A673 (cell line): ENCODE measurements at regions not wholly inside any gene's neighbourhood (a gene's known extent, or its start where the extent isn't known, plus 50 kb on each side); places are given as distances from the start of the nearest gene placed in this dataset.

Source experiments
- BruUV-seq: library from RNA; stranded (reverse); fragments of 400-500 nt; replicated peaks from 2 replicates; lab custom pipeline; 2021; lab: Mats Ljungman, UMichigan
- CTCF ChIA-PET: fragments of 300-600 bp; sonication (Branson Sonifier 250); formaldehyde crosslinking; loops from one replicate; lab custom pipeline; 2022; ENCODE audit warnings: antibody characterized with exemption; lab: Charles Lee
- POLR2A ChIA-PET: fragments of 300-600 bp; sonication (Branson Sonifier 250); formaldehyde crosslinking; loops from one replicate; lab custom pipeline; 2022; ENCODE audit warnings: antibody characterized with exemption; ENCODE audit not compliant: low non-redundant PET; lab: Charles Lee
- DNase-seq: peaks from one replicate; pipeline ENCODE4 v3.0.0-alpha.2; 2015; ENCODE audit warnings: low spot score
- H3K27ac ChIP-seq: fragments of 200-600 bp; sonication (generic); 2 replicates; pipeline ENCODE4 v1.5.1; 2016; ENCODE audit warnings: mixed run types, low read depth, mild to moderate bottlenecking, mixed read lengths, antibody characterized with exemption, low read length; ENCODE audit not compliant: poor library complexity, severe bottlenecking
- H3K27me3 ChIP-seq: fragments of 200-600 bp; sonication (generic); replicated peaks from 2 replicates; pipeline ENCODE4 v1.6.1; 2017; ENCODE audit warnings: mixed run types, low read depth, mild to moderate bottlenecking, mixed read lengths, antibody characterized with exemption, low read length; ENCODE audit not compliant: insufficient read depth, poor library complexity
- H3K36me3 ChIP-seq: fragments of 200-600 bp; sonication (generic); 2 replicates; pipeline ENCODE4 v1.6.1; 2016; ENCODE audit warnings: mixed run types, mild to moderate bottlenecking, mixed read lengths, antibody characterized with exemption, low read length; ENCODE audit not compliant: insufficient read depth, poor library complexity, severe bottlenecking
- H3K4me1 ChIP-seq: fragments of 200-600 bp; sonication (generic); 2 replicates; pipeline ENCODE4 v1.6.1; 2017; ENCODE audit warnings: mixed run types, mild to moderate bottlenecking, mixed read lengths, antibody characterized with exemption, low read length; ENCODE audit not compliant: insufficient read depth, poor library complexity, severe bottlenecking
- H3K4me3 ChIP-seq: fragments of 200-600 bp; sonication (generic); 2 replicates; pipeline ENCODE4 v1.5.1; 2016; ENCODE audit warnings: low read depth, mixed run types, mild to moderate bottlenecking, mixed read lengths, low read length; ENCODE audit not compliant: poor library complexity, severe bottlenecking
- H3K9me3 ChIP-seq: fragments of 200-600 bp; sonication (generic); 2 replicates; pipeline ENCODE4 v1.6.1; 2016; ENCODE audit warnings: mixed run types, low read depth, mild to moderate bottlenecking, mixed read lengths, antibody characterized with exemption, low read length; ENCODE audit not compliant: poor library complexity, severe bottlenecking
- EZH2 ChIP-seq: fragments of 200-600 bp; sonication (generic); IDR thresholded peaks from 2 replicates; pipeline ENCODE4 v1.6.1; 2017; ENCODE audit warnings: borderline replicate concordance, low read depth, mild to moderate bottlenecking, mixed read lengths, antibody characterized with exemption, low read length; ENCODE audit not compliant: poor library complexity, severe bottlenecking
- intact Hi-C: fragments of 100-400 bp; cut with micrococcal nuclease; formaldehyde crosslinking; loops from one replicate; pipeline ENCODE4 v1.10.0; 2022; ENCODE audit not compliant: unreplicated experiment
- TF ChIP-seq, protein P1 (sequence below): fragments of 300-800, 200-600 bp; sonication (generic); conservative IDR thresholded peaks from 2 replicates; pipeline ENCODE4 v1.5.1; 2017; ENCODE audit warnings: low read depth, mild to moderate bottlenecking, antibody characterized with exemption, low read length, moderate library complexity, mixed read lengths

DNA sequence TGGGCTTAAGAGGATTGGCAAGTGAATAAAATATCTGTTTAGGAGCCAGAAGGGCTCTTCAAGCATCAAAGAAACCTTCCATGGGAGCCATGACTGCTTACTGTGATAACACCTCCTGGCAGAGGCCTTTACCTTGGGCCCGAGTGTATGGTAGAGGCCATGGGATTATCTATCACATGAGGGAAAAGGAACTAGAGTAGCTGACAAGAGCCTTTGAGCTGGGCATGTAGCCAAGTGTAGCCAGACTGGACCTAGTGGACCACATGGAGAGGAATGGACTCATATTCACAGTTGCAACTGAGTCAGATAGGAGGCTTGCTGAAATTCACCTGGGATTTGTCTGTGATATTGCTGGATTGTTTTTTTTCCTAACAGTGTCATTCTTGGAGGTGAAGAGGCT lies 276.0 kb upstream of the ZFHX3 start:
- no peak overlapping the region for H3K27ac ChIP-seq
- H3K9me3 ChIP-seq, result no peaks in the 10 kb centered on the region
- no peak for TF ChIP-seq EZH2
- TF ChIP-seq, protein P1, sequence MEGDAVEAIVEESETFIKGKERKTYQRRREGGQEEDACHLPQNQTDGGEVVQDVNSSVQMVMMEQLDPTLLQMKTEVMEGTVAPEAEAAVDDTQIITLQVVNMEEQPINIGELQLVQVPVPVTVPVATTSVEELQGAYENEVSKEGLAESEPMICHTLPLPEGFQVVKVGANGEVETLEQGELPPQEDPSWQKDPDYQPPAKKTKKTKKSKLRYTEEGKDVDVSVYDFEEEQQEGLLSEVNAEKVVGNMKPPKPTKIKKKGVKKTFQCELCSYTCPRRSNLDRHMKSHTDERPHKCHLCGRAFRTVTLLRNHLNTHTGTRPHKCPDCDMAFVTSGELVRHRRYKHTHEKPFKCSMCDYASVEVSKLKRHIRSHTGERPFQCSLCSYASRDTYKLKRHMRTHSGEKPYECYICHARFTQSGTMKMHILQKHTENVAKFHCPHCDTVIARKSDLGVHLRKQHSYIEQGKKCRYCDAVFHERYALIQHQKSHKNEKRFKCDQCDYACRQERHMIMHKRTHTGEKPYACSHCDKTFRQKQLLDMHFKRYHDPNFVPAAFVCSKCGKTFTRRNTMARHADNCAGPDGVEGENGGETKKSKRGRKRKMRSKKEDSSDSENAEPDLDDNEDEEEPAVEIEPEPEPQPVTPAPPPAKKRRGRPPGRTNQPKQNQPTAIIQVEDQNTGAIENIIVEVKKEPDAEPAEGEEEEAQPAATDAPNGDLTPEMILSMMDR, result no peak
- POLR2A ChIA-PET, result no interaction called here
- intact Hi-C loops, result no loop called here
- H3K4me1 ChIP-seq, result no peaks in the 10 kb centered on the region
- peaks cover 49% of the 10 kb centered on the region for H3K27me3 ChIP-seq
- no peak overlapping the region for H3K4me3 ChIP-seq
- no TSS peak for BruUV-seq
- DNase-seq, result no peak
- CTCF ChIA-PET, result no interaction called here
- H3K36me3 ChIP-seq, result no peaks in the 10 kb centered on the region

DNA sequence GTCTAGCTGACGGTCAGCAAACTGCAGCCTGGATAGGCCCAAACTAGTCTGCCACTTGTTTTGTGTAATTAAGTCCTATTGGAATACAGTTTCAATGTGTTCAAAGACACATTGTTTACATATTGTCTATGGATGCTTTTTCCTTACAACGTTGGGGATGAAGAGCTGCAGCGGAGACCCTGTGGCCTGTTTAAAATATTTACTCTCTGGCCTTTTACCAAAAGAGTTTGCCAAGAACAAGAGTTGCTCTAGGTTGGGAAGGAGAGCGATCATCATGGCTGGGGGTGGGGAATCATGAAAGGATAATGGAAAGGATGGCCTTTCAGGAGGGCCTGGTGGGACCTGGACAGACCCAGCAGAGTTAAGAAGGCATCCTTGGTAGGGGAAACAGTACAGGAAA lies 274.9 kb upstream of the ZFHX3 start:
- no TSS peak for BruUV-seq
- Histone ChIP-seq H3K4me1 (no peaks in the 10 kb centered on the region), H3K4me3 (no peak overlapping the region), H3K27me3 (peaks cover 43% of the 10 kb centered on the region), H3K36me3 (no peaks in the 10 kb centered on the region), H3K9me3 (no peaks in the 10 kb centered on the region), H3K27ac (no peak overlapping the region)
- intact Hi-C loops, result no loop called here
- TF ChIP-seq, protein P1, result no peak
- no peak for TF ChIP-seq EZH2
- POLR2A ChIA-PET, result no interaction called here
- no peak for DNase-seq
- CTCF ChIA-PET, result no interaction called here

DNA sequence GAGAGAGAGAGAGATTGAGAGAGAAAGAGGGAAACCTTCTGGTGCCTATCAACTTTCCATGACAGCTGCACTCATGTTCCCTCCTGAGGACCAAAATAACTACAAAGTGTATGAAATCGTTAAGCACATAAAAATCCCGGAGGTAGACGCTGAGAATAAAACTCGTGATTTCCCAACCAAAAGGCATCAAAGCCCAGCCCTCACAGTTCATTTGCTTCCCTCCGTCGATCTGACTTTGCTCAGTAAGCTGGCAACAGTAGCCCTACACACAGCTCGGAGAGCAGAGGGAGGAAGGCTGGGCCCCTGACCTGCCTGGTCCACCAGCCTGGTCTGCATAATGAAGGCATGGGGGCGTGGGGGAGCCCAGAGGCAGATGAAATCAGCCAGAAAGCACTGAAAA lies 273.9 kb upstream of the ZFHX3 start:
- no peak overlapping the region for H3K4me3 ChIP-seq
- BruUV-seq, result no TSS peak
- H3K27ac ChIP-seq, result no peak overlapping the region
- H3K36me3 ChIP-seq, result no peaks in the 10 kb centered on the region
- CTCF ChIA-PET, result no interaction called here
- no peak for DNase-seq
- H3K9me3 ChIP-seq, result no peaks in the 10 kb centered on the region
- no peaks in the 10 kb centered on the region for H3K4me1 ChIP-seq
- intact Hi-C loops, result no loop called here
- TF ChIP-seq EZH2, result no peak
- TF ChIP-seq, protein P1, result no peak
- POLR2A ChIA-PET, result no interaction called here
- peaks cover 37% of the 10 kb centered on the region for H3K27me3 ChIP-seq
